Gastroesophageal sphincter (tissue), 2 donors: ENCODE measurements at regions not wholly inside any gene's neighbourhood (a gene's known extent, or its start where the extent isn't known, plus 50 kb on each side); places are given as distances from the start of the nearest gene placed in this dataset.

Source experiments
- EP300 ChIP-seq: sonication (generic); formaldehyde crosslinking; IDR thresholded peaks from one replicate; pipeline ENCODE4 v1.6.1; 2017; ENCODE audit warnings: antibody characterized with exemption, mild to moderate bottlenecking
- POLR2A ChIP-seq, 2 donors: fragments of 450-650 bp; IDR thresholded peaks; one replicate each; pipeline ENCODE4 v1.6.1; 2017; ENCODE audit warnings: antibody characterized with exemption in 2 of 2, mild to moderate bottlenecking in 2 of 2, moderate library complexity in 1 of 2

GRCh38 chr10:42934351-42934811 is 142.5 kb upstream of the RET start:
- TF ChIP-seq EP300 (no peak), POLR2A (IDR thresholded peaks at IDR 0.05) (no peak)
